ENCODE measurements at regions not wholly inside any gene's neighbourhood (a gene's known extent, or its start where the extent isn't known, plus 50 kb on each side); places are given as distances from the start of the nearest gene placed in this dataset.

DNA sequence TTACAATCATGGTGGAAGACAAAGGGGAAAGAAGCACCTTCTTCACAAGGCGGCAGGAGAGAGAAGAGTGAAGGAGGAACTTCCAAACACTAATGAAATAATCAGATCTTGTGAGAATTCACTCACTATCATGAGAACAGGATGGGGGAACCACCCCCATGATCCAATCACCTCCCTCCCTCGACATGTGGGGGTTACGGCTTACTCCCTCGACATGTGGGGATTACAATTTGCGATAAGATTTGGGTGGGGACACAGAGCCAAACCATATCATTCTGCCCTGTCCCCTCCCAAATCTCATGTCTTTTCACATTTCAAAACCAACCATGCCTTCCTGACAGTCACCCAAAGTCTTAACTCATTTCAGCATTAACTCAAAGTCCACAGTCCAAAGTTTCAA is 88.7 kb upstream of the PGRMC2 start:
- no peak overlapping the region for H3K4me3 ChIP-seq
- no peaks in the 10 kb centered on the region for H4K20me1 ChIP-seq (replicated peaks; ENCODE audit: control insufficient read depth, insufficient read depth, low read length)
- BruUV-seq (replicated peaks), result no TSS peak
- POLR2A ChIA-PET, result no interaction called here
- no peak overlapping the region for H3K9ac ChIP-seq (ENCODE audit: insufficient read depth in 1 of 2, low read depth in 2 of 2, low read length in 2 of 2)
- intact Hi-C loops (cut with micrococcal nuclease) (no loop called here), in situ Hi-C loops (cut with MboI) (no loop called here)
- no peaks in the 10 kb centered on the region for H3K79me2 ChIP-seq (ENCODE audit: control insufficient read depth, insufficient read depth, low read length)
- no peaks in the 10 kb centered on the region for H3K36me3 ChIP-seq (ENCODE audit: control insufficient read depth, insufficient read depth, low read length)
- H3K9me1 ChIP-seq (ENCODE audit: control insufficient read depth, insufficient read depth, low read length), result no peaks in the 10 kb centered on the region
- ATAC-seq, result no peak
- DNase-seq (ENCODE audit: extremely low read depth in 1 of 4, low spot score in 3 of 4), result no peak
- no peaks in the 10 kb centered on the region for H3K27me3 ChIP-seq (ENCODE audit: control insufficient read depth in 2 of 2, insufficient read depth in 2 of 2, low read length in 2 of 2)
- TF ChIP-seq TRIM24 (IDR thresholded peaks at IDR 0.05), result peak; percentile 18 to 34; a peak in 1 of 4 replicates
- TF ChIP-seq, protein P1, sequence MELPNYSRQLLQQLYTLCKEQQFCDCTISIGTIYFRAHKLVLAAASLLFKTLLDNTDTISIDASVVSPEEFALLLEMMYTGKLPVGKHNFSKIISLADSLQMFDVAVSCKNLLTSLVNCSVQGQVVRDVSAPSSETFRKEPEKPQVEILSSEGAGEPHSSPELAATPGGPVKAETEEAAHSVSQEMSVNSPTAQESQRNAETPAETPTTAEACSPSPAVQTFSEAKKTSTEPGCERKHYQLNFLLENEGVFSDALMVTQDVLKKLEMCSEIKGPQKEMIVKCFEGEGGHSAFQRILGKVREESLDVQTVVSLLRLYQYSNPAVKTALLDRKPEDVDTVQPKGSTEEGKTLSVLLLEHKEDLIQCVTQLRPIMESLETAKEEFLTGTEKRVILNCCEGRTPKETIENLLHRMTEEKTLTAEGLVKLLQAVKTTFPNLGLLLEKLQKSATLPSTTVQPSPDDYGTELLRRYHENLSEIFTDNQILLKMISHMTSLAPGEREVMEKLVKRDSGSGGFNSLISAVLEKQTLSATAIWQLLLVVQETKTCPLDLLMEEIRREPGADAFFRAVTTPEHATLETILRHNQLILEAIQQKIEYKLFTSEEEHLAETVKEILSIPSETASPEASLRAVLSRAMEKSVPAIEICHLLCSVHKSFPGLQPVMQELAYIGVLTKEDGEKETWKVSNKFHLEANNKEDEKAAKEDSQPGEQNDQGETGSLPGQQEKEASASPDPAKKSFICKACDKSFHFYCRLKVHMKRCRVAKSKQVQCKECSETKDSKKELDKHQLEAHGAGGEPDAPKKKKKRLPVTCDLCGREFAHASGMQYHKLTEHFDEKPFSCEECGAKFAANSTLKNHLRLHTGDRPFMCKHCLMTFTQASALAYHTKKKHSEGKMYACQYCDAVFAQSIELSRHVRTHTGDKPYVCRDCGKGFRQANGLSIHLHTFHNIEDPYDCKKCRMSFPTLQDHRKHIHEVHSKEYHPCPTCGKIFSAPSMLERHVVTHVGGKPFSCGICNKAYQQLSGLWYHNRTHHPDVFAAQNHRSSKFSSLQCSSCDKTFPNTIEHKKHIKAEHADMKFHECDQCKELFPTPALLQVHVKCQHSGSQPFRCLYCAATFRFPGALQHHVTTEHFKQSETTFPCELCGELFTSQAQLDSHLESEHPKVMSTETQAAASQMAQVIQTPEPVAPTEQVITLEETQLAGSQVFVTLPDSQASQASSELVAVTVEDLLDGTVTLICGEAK (IDR thresholded peaks at IDR 0.05), result no peak
- TF ChIP-seq, protein P1 (CRISPR knock-in tag; IDR thresholded peaks at IDR 0.05), result no peak
- TF ChIP-seq, protein P2, sequence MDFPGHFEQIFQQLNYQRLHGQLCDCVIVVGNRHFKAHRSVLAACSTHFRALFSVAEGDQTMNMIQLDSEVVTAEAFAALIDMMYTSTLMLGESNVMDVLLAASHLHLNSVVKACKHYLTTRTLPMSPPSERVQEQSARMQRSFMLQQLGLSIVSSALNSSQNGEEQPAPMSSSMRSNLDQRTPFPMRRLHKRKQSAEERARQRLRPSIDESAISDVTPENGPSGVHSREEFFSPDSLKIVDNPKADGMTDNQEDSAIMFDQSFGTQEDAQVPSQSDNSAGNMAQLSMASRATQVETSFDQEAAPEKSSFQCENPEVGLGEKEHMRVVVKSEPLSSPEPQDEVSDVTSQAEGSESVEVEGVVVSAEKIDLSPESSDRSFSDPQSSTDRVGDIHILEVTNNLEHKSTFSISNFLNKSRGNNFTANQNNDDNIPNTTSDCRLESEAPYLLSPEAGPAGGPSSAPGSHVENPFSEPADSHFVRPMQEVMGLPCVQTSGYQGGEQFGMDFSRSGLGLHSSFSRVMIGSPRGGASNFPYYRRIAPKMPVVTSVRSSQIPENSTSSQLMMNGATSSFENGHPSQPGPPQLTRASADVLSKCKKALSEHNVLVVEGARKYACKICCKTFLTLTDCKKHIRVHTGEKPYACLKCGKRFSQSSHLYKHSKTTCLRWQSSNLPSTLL (IDR thresholded peaks at IDR 0.05), result no peak
- TF ChIP-seq, protein P3, sequence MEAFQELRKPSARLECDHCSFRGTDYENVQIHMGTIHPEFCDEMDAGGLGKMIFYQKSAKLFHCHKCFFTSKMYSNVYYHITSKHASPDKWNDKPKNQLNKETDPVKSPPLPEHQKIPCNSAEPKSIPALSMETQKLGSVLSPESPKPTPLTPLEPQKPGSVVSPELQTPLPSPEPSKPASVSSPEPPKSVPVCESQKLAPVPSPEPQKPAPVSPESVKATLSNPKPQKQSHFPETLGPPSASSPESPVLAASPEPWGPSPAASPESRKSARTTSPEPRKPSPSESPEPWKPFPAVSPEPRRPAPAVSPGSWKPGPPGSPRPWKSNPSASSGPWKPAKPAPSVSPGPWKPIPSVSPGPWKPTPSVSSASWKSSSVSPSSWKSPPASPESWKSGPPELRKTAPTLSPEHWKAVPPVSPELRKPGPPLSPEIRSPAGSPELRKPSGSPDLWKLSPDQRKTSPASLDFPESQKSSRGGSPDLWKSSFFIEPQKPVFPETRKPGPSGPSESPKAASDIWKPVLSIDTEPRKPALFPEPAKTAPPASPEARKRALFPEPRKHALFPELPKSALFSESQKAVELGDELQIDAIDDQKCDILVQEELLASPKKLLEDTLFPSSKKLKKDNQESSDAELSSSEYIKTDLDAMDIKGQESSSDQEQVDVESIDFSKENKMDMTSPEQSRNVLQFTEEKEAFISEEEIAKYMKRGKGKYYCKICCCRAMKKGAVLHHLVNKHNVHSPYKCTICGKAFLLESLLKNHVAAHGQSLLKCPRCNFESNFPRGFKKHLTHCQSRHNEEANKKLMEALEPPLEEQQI (IDR thresholded peaks at IDR 0.05), result peak; percentile 87
- TF ChIP-seq CC2D1A (IDR thresholded peaks at IDR 0.05), result peak; percentile 65; the same call in 1 of the 2 replicates
- no peak for FAIRE-seq
- WGBS (ENCODE audit: insufficient coverage, low coverage, missing lambda C conversion rate), result 48% methylated on average over 5 of the region's 5 CpGs
- peaks cover 14% of the 10 kb centered on the region for H3K9me3 ChIP-seq (replicated peaks; ENCODE audit: control insufficient read depth, insufficient read depth, low read depth, low read length)
- CTCF ChIA-PET (ENCODE audit: low intra/inter-chr PET ratio), result no interaction called here
- no peak overlapping the region for H2AFZ ChIP-seq (ENCODE audit: low read depth, low read length)
- H3K4me1 ChIP-seq (replicated peaks in 1 of 2; ENCODE audit: control insufficient read depth in 2 of 2, insufficient read depth in 2 of 2, low read length in 2 of 2), result no peaks in the 10 kb centered on the region
- H3K27ac ChIP-seq (ENCODE audit: extremely low read depth, low read depth, low read length), result no peak overlapping the region
- H3K4me2 ChIP-seq (ENCODE audit: insufficient read depth, low read length), result no peak overlapping the region
